Suprapubic skin (tissue), 4 donors: ENCODE measurements at regions not wholly inside any gene's neighbourhood (a gene's known extent, or its start where the extent isn't known, plus 50 kb on each side); places are given as distances from the start of the nearest gene placed in this dataset.

Experiments used
- DNase-seq, 2 donors: peaks; one replicate each; pipeline ENCODE4 v3.0.0-alpha.2; 2019; ENCODE audit warnings: low spot score in 2 of 2
- H3K27ac ChIP-seq: fragments of 200-600 bp; sonication (generic); one replicate; pipeline ENCODE4 v1.5.1; 2019
- H3K27me3 ChIP-seq: fragments of 200-600 bp; sonication (generic); one replicate; pipeline ENCODE4 v1.5.1; 2019
- H3K36me3 ChIP-seq: fragments of 200-600 bp; sonication (generic); one replicate; pipeline ENCODE4 v1.5.1; 2019
- H3K4me1 ChIP-seq: fragments of 200-600 bp; sonication (generic); one replicate; pipeline ENCODE4 v1.5.1; 2019
- H3K4me3 ChIP-seq: fragments of 200-600 bp; sonication (generic); one replicate; pipeline ENCODE4 v1.5.1; 2019; ENCODE audit warnings: mild to moderate bottlenecking
- H3K9me3 ChIP-seq: fragments of 200-600 bp; sonication (generic); one replicate; pipeline ENCODE4 v1.5.1; 2019
- CTCF ChIP-seq, 2 donors: fragments of 200-600 bp in 1 of 2; fragments of 450-650 bp in 1 of 2; sonication (generic) in 1 of 2; IDR thresholded peaks; one replicate each; pipeline ENCODE4 v1.5.1; 2016 to 2019; ENCODE audit warnings: antibody characterized with exemption in 2 of 2, mild to moderate bottlenecking in 1 of 2, moderate library complexity in 1 of 2
- EP300 ChIP-seq: sonication (generic); formaldehyde crosslinking; IDR thresholded peaks from one replicate; pipeline ENCODE4 v1.6.1; 2017; ENCODE audit warnings: antibody characterized with exemption
- POLR2A ChIP-seq, 2 donors: fragments of 450-650 bp; IDR thresholded peaks; one replicate each; pipeline ENCODE4 v1.6.1; 2017; ENCODE audit warnings: antibody characterized with exemption in 2 of 2, mild to moderate bottlenecking in 2 of 2, moderate library complexity in 2 of 2
- POLR2AphosphoS5 ChIP-seq, 3 donors: sonication (generic); formaldehyde crosslinking; IDR thresholded peaks; one replicate each; pipeline ENCODE4 v1.6.1; 2017; ENCODE audit warnings: antibody characterized with exemption in 3 of 3
- WGBS: methylation state at CpG from one replicate; pipeline ENCODE4 v1.1.5; 2018; 5-methylcytosine and 5-hydroxymethylcytosine counted together

DNA sequence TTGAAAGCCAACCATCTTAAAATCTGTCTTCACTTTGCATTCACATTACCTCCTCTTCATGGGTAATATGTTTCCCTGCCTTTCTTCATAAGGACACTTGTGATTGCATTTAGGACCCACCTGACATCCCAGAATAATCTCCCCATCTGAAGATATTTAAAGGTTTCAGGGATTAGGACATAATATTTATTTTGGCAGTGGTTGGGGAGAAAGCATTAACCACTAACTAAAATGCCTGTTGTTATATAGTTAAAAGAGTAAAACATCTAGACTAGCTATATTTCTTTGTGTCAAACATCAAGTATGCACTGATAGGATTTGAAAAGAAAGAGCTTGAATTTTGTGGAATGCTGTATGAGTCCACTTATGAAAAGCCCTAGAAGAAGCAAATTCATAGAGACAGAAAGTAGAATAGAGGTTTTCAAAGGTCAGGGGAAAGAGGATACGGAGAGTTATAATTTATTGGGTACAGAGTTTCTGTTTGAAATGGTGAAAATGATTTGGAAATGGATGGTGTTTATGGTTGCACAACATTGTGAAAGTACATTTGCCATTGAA lies 457.7 kb upstream of the SPRY2 start:
- Histone ChIP-seq H3K4me3 (no peak overlapping the region), H3K36me3 (no peaks in the 10 kb centered on the region), H3K9me3 (no peaks in the 10 kb centered on the region), H3K27me3 (no peaks in the 10 kb centered on the region), H3K4me1 (no peaks in the 10 kb centered on the region), H3K27ac (no peak overlapping the region)
- WGBS, result 73% methylated on average over 1 of the region's 1 CpG
- no peak for DNase-seq
- TF ChIP-seq POLR2AphosphoS5 (IDR thresholded peaks at IDR 0.05), result no peak
- TF ChIP-seq CTCF (IDR thresholded peaks at IDR 0.05), result no peak
- TF ChIP-seq POLR2A (IDR thresholded peaks at IDR 0.05), result no peak
- no peak for TF ChIP-seq EP300

- H3K9me3 ChIP-seq, result no peaks in the 10 kb centered on the region
- H3K36me3 ChIP-seq, result no peaks in the 10 kb centered on the region
- no peak overlapping the region for H3K27ac ChIP-seq
- H3K4me1 ChIP-seq, result no peaks in the 10 kb centered on the region
- DNase-seq, result no peak
- TF ChIP-seq CTCF (IDR thresholded peaks at IDR 0.05) (no peak), POLR2A (IDR thresholded peaks at IDR 0.05) (no peak), POLR2AphosphoS5 (IDR thresholded peaks at IDR 0.05) (no peak), EP300 (no peak)
- no peaks in the 10 kb centered on the region for H3K27me3 ChIP-seq
- no peak overlapping the region for H3K4me3 ChIP-seq
- 71% methylated on average over 1 of the region's 1 CpG for WGBS
These were observed 446.7 kb upstream of the SPRY2 start for GRCh38 chr13:80787604-80788003.

- Histone ChIP-seq H3K27me3 (no peaks in the 10 kb centered on the region), H3K4me3 (no peak overlapping the region), H3K4me1 (no peaks in the 10 kb centered on the region), H3K27ac (no peak overlapping the region), H3K36me3 (no peaks in the 10 kb centered on the region), H3K9me3 (no peaks in the 10 kb centered on the region)
- WGBS, result 72% methylated on average over 3 of the region's 3 CpGs
- TF ChIP-seq CTCF (IDR thresholded peaks at IDR 0.05), result no peak
- no peak for TF ChIP-seq POLR2A (IDR thresholded peaks at IDR 0.05)
- TF ChIP-seq POLR2AphosphoS5 (IDR thresholded peaks at IDR 0.05), result no peak
- no peak for TF ChIP-seq EP300
- no peak for DNase-seq
These were observed 443.1 kb upstream of the SPRY2 start for GRCh38 chr13:80783926-80784565.

DNA sequence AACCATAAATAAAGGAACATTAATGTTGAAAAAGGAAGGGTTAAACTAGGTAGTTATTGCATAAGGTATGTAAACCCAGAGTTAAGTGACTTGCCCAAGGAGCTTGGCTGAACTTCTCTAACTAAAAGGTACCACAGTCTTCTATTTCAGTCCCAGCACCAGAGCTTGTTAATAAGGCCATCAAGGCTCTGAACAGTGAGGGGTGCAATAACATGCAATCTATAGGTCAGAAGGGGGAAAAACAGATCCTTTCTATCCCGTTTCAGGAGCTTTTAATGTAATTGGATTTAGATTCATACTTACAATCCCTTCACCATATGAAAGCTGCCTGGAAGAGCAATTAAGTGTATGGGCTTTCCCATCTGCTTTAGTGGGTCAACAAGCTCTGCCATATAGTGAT lies 441.5 kb upstream of the SPRY2 start:
- no peak for DNase-seq
- no peak overlapping the region for H3K27ac ChIP-seq
- no peaks in the 10 kb centered on the region for H3K4me1 ChIP-seq
- TF ChIP-seq POLR2A (IDR thresholded peaks at IDR 0.05), result no peak
- no peak for TF ChIP-seq CTCF (IDR thresholded peaks at IDR 0.05)
- TF ChIP-seq EP300, result no peak
- TF ChIP-seq POLR2AphosphoS5 (IDR thresholded peaks at IDR 0.05), result no peak
- H3K4me3 ChIP-seq, result no peak overlapping the region
- no peaks in the 10 kb centered on the region for H3K9me3 ChIP-seq
- 86% methylated on average over 1 of the region's 1 CpG for WGBS
- H3K27me3 ChIP-seq, result no peaks in the 10 kb centered on the region
- no peaks in the 10 kb centered on the region for H3K36me3 ChIP-seq

DNA sequence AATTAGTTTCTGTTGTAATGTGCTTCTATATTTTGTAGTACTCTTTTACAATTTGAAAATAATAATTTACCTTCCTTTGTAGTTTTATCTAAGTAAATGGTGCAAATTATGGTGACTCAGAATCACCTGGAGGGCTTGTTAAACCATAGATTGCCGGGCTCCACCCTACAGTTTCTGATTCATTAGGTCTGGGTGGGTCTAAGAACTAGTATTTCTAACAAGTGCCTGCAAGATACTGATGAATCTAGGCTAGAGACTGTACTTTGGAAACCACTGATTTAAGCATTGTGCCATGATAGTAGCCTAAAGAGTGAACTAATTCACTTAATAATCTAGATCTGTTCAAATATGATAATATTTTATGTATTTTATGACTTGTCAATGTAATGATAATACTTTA lies 437.4 kb upstream of the SPRY2 start:
- H3K27me3 ChIP-seq, result no peaks in the 10 kb centered on the region
- no peak for DNase-seq
- no peaks in the 10 kb centered on the region for H3K9me3 ChIP-seq
- no peaks in the 10 kb centered on the region for H3K4me1 ChIP-seq
- TF ChIP-seq POLR2AphosphoS5 (IDR thresholded peaks at IDR 0.05), result no peak
- no peak for TF ChIP-seq EP300
- TF ChIP-seq CTCF (IDR thresholded peaks at IDR 0.05), result no peak
- TF ChIP-seq POLR2A (IDR thresholded peaks at IDR 0.05), result no peak
- 59% methylated on average over 1 of the region's 1 CpG for WGBS
- H3K36me3 ChIP-seq, result no peaks in the 10 kb centered on the region
- H3K27ac ChIP-seq, result no peak overlapping the region
- H3K4me3 ChIP-seq, result no peak overlapping the region
